Activated CD4-positive, alpha-beta memory T cell treated with anti-CD3 and anti-CD28 coated beads for 36 hours (primary cell): ENCODE measurements at regions not wholly inside any gene's neighbourhood (a gene's known extent, or its start where the extent isn't known, plus 50 kb on each side); places are given as distances from the start of the nearest gene placed in this dataset.

Experiments used
- CTCF ChIA-PET: fragments of 350-600 bp; sonication (Branson Sonifier 250); formaldehyde crosslinking; loops from one replicate; lab custom pipeline; 2021; ENCODE audit warnings: antibody characterized with exemption, inconsistent platforms; lab: Charles Lee
- POLR2A ChIA-PET: fragments of 350-600 bp; sonication (Branson Sonifier 250); formaldehyde crosslinking; loops from one replicate; lab custom pipeline; 2021; ENCODE audit warnings: antibody characterized with exemption; lab: Charles Lee
- DNase-seq: peaks from one replicate; pipeline ENCODE4 v3.0.0-alpha.2; 2020
- H3K27ac Mint-ChIP-seq: one replicate; pipeline ENCODE4 v1.8.0; 2021; ENCODE audit warnings: mixed read lengths
- H3K27me3 Mint-ChIP-seq: one replicate; pipeline ENCODE4 v1.8.0; 2021; ENCODE audit warnings: mixed read lengths
- H3K36me3 Mint-ChIP-seq: one replicate; pipeline ENCODE4 v1.8.0; 2021; ENCODE audit warnings: mixed read lengths
- H3K4me1 Mint-ChIP-seq: one replicate; pipeline ENCODE4 v1.8.0; 2021; ENCODE audit warnings: low read depth, mixed read lengths
- H3K4me3 Mint-ChIP-seq: one replicate; pipeline ENCODE4 v1.8.0; 2021; ENCODE audit warnings: mild to moderate bottlenecking, mixed read lengths
- H3K9me3 Mint-ChIP-seq: one replicate; pipeline ENCODE4 v1.8.0; 2021; ENCODE audit warnings: mixed read lengths
- intact Hi-C: fragments of 100-400 bp; cut with micrococcal nuclease; formaldehyde crosslinking; loops from one replicate; pipeline ENCODE4 v1.15.1; 2023

DNA sequence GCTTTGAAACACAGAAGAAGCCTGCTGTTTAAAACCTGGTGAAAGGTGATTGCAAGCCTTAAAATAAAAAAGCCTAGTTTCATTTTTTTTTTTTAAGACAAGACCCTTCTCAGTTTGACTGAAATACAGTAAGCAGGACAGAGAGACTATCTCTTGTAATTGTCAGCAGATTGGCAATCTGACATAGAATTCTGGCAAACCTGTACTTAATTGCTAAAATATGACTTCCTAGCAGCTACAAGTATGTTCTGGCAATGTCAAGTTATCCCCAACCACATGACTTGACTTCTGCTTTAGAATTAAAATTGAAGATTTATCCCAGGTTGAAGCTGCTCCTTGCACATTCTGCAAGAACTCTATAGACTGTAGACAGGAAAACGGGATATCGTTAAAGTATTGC lies 232.8 kb upstream of the NR2F2 start:
- no peaks in the 10 kb centered on the region for H3K36me3 Mint-ChIP-seq
- intact Hi-C loops = no loop called here

DNA sequence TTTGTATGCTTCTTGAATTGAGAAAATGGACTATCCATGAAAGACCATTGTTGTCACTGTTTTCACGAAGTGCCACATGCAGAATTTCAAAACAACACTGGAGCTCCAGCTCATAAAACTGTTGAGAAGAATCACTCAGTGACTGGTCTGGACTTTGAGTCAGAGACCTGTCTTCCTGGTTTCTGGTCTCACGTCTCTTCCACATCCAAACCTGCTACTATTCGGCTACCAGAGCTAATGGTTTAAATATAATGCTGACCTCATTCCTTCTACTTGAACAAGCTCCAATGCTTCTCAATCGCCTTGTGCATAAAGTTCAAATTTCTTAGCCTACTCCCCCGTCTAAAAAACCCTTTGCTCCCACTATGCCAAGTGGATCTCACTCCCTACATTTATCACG lies 227.9 kb upstream of the NR2F2 start:
- no peaks in the 10 kb centered on the region for H3K36me3 Mint-ChIP-seq
- H3K9me3 Mint-ChIP-seq = no peaks in the 10 kb centered on the region
- POLR2A ChIA-PET = no interaction called here
- intact Hi-C loops = no loop called here
- CTCF ChIA-PET = no interaction called here
- H3K27ac Mint-ChIP-seq = no peak overlapping the region
- peaks cover 2% of the 10 kb centered on the region for H3K27me3 Mint-ChIP-seq
- no peak for DNase-seq
- no peaks in the 10 kb centered on the region for H3K4me1 Mint-ChIP-seq
- no peak overlapping the region for H3K4me3 Mint-ChIP-seq

More for the DNA sequence above, 232.8 kb upstream of the NR2F2 start:
- Mint-ChIP-seq H3K4me1 (no peaks in the 10 kb centered on the region), H3K4me3 (no peak overlapping the region), H3K27me3 (peaks cover 2% of the 10 kb centered on the region), H3K9me3 (no peaks in the 10 kb centered on the region), H3K27ac (no peak overlapping the region)
- ChIA-PET POLR2A (no interaction called here), CTCF (no interaction called here)
- DNase-seq = no peak

DNA sequence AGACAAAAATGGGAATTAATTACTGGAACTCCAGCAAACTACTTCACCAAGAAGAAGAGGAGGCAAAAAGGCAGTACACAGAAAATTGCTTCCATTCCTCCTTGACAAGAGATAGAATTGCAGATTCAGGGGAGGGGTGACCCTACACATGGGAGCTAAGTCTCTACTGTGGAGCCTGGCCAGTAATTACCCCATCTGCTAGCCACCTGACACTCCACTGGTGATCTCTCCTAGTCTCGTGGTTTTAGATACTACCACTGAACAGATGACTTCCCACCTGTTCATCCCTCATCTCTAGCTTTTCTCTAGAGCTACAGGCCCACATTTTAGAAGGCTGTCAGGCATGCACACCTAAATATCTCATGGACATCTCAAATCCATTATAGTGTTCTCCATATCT lies 224.3 kb upstream of the NR2F2 start:
- intact Hi-C loops = no loop called here
- no peaks in the 10 kb centered on the region for H3K9me3 Mint-ChIP-seq
- no peaks in the 10 kb centered on the region for H3K4me1 Mint-ChIP-seq
- no peaks in the 10 kb centered on the region for H3K36me3 Mint-ChIP-seq
- peaks cover 2% of the 10 kb centered on the region for H3K27me3 Mint-ChIP-seq
- CTCF ChIA-PET = no interaction called here
- POLR2A ChIA-PET = no interaction called here
- no peak for DNase-seq
- no peak overlapping the region for H3K4me3 Mint-ChIP-seq
- no peak overlapping the region for H3K27ac Mint-ChIP-seq

DNA sequence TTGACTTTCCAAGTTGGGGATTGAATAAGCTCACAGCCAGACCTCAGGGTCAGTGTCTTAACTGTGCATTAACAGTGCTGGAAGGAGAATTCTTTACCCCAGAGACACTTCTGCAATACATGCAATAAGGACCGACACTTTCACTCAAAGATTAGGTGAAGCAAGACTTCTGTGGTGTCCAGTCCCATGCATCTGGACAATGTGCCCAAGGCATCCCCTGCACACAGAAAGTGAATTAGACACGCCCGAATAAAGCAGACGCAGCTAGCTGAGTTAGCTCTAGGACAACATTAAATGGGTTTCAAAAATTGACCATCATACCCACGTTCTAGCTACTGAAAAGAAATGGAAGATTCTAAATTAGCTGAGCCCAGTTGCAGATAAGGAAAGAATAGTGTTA lies 223.9 kb upstream of the NR2F2 start:
- intact Hi-C loops = no loop called here
- H3K4me3 Mint-ChIP-seq = no peak overlapping the region
- peaks cover under 1% of the 10 kb centered on the region for H3K27me3 Mint-ChIP-seq
- no peaks in the 10 kb centered on the region for H3K4me1 Mint-ChIP-seq
- CTCF ChIA-PET = no interaction called here
- DNase-seq = no peak
- POLR2A ChIA-PET = no interaction called here
- no peaks in the 10 kb centered on the region for H3K36me3 Mint-ChIP-seq
- no peak overlapping the region for H3K27ac Mint-ChIP-seq
- H3K9me3 Mint-ChIP-seq = no peaks in the 10 kb centered on the region

DNA sequence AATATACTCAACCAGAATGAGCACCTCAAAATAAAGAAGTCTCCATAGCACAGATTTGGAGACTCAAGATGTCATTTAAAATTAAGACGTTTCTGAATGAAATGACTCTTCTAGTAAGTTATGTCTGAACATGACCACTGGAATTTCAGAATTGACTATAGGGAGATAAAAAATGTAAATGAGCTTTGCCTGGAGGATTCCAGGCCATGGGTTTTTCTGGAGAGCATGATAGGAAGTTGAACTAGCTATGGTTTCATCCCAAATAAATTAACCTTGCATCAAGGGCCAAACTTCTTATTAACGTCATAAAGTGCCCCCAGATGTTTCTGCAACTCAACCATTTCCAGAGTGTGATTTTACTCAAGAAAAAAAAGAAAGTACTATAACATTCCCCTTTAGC lies 222.6 kb upstream of the NR2F2 start:
- H3K36me3 Mint-ChIP-seq = no peaks in the 10 kb centered on the region
- H3K4me1 Mint-ChIP-seq = no peaks in the 10 kb centered on the region
- CTCF ChIA-PET = no interaction called here
- H3K9me3 Mint-ChIP-seq = no peaks in the 10 kb centered on the region
- no peaks in the 10 kb centered on the region for H3K27me3 Mint-ChIP-seq
- POLR2A ChIA-PET = no interaction called here
- no peak overlapping the region for H3K4me3 Mint-ChIP-seq
- intact Hi-C loops = no loop called here
- no peak for DNase-seq
- no peak overlapping the region for H3K27ac Mint-ChIP-seq

DNA sequence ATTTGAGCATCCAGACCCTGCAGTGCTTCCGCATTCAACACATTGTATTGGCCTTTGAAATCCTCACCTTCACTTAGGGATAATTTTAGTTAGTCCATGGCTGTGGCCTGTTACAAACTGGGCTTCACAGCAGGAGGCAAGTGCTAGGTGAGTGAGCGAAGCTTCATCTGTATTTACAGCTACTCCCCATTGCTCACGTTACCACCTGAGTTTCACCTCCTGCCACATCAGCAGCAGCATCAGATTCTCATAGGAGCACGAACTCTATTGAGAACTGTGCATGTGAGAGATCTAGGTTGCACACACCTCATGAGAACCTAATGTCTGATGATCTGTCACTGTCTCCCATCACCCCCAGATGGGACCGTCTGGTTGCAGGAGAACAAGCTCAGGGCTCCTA lies 222.1 kb upstream of the NR2F2 start:
- Mint-ChIP-seq H3K9me3 (no peaks in the 10 kb centered on the region), H3K36me3 (no peaks in the 10 kb centered on the region), H3K4me3 (no peak overlapping the region), H3K27me3 (no peaks in the 10 kb centered on the region), H3K4me1 (no peaks in the 10 kb centered on the region), H3K27ac (no peak overlapping the region)
- POLR2A ChIA-PET = no interaction called here
- DNase-seq = no peak
- CTCF ChIA-PET = no interaction called here
- intact Hi-C loops = no loop called here

DNA sequence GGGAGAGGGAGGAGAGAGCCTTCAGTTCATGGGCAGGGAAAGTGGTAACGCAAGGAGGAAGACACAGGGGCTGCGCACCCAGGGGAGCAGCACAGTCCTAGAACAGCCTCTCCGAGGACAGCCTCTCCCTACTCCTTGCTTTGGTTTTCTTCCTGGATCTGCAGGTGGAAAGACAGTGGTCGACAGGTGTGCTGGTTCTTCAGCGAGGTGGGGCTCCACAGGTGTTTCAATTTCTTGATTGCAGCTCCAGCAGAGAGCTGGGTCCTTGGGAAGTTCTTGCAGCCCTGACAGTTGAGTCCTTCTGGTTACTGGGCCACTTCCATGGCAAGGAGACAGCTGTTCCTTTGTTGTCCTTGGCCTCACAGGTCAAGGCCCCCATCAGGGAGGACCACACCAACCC lies 220.7 kb upstream of the NR2F2 start:
- Mint-ChIP-seq H3K27ac (no peak overlapping the region), H3K27me3 (no peaks in the 10 kb centered on the region), H3K9me3 (no peaks in the 10 kb centered on the region), H3K36me3 (no peaks in the 10 kb centered on the region), H3K4me3 (no peak overlapping the region), H3K4me1 (no peaks in the 10 kb centered on the region)
- POLR2A ChIA-PET = no interaction called here
- no peak for DNase-seq
- CTCF ChIA-PET = no interaction called here
- intact Hi-C loops = no loop called here

DNA sequence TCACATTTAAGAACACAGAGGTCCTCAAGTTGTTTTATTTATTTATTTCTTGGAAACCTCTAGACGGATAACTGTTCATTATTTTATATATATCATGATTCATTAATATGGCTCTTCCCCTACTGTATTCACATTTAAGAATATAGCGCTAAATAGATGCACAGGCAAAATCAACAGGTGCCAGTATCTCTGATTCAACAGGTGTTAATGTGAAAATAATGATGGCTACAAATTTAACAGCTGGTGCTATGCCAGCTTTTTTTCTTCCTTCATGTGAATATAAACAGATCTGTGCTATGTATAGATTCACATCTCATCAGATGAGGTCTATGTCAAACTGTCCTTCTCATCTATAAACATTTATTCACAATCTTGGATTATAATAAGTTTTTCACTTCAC lies 218.5 kb upstream of the NR2F2 start:
- Mint-ChIP-seq H3K27ac (no peak overlapping the region), H3K27me3 (no peaks in the 10 kb centered on the region), H3K4me1 (no peaks in the 10 kb centered on the region), H3K36me3 (no peaks in the 10 kb centered on the region), H3K4me3 (no peak overlapping the region), H3K9me3 (no peaks in the 10 kb centered on the region)
- intact Hi-C loops = no loop called here
- CTCF ChIA-PET = no interaction called here
- DNase-seq = no peak
- POLR2A ChIA-PET = no interaction called here

DNA sequence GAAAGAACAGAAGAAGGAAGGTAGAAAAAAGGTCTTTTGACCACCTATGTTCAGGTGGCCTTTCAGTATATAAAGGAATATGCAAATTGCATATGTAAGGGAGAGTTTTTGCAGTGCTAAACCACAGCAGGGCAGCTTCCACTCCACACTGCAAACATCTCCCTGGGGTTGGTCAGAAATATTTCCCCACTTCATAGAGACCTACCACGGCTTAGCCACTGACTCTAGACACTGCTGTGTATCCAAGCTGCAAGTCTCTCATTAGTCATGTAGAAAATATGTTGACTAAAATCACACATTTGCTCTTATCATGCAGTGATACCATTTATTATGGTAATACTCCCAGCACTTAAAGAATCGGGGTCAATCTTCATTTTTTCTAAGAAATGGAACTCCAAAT lies 214.9 kb upstream of the NR2F2 start:
- ChIA-PET POLR2A (no interaction called here), CTCF (no interaction called here)
- no peaks in the 10 kb centered on the region for H3K9me3 Mint-ChIP-seq
- no peaks in the 10 kb centered on the region for H3K27me3 Mint-ChIP-seq
- no peak overlapping the region for H3K27ac Mint-ChIP-seq
- H3K4me3 Mint-ChIP-seq = no peak overlapping the region
- intact Hi-C loops = no loop called here
- no peak for DNase-seq
- H3K4me1 Mint-ChIP-seq = no peaks in the 10 kb centered on the region
- H3K36me3 Mint-ChIP-seq = no peaks in the 10 kb centered on the region

DNA sequence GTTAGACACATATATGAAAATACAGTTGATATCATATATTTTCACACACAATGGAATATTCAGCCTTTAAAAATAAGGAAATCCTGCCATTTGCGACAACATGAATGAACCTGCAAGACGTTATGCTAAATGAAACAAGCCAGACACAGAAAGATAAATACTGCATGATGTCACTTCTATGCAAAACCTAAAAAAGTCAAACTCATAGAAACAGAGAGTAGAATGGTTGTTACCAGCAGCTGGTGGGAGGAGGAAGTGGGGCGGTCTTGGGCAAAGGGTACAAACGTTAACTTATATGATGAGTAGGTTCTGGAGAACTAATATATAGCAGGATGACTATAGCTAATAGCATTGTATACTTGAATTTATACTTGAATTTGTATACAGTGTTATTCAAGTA lies 213.2 kb upstream of the NR2F2 start:
- no peaks in the 10 kb centered on the region for H3K27me3 Mint-ChIP-seq
- intact Hi-C loops = no loop called here
- POLR2A ChIA-PET = no interaction called here
- no peaks in the 10 kb centered on the region for H3K9me3 Mint-ChIP-seq
- H3K4me3 Mint-ChIP-seq = no peak overlapping the region
- no peak overlapping the region for H3K27ac Mint-ChIP-seq
- H3K36me3 Mint-ChIP-seq = no peaks in the 10 kb centered on the region
- no peak for DNase-seq
- CTCF ChIA-PET = no interaction called here
- no peaks in the 10 kb centered on the region for H3K4me1 Mint-ChIP-seq

DNA sequence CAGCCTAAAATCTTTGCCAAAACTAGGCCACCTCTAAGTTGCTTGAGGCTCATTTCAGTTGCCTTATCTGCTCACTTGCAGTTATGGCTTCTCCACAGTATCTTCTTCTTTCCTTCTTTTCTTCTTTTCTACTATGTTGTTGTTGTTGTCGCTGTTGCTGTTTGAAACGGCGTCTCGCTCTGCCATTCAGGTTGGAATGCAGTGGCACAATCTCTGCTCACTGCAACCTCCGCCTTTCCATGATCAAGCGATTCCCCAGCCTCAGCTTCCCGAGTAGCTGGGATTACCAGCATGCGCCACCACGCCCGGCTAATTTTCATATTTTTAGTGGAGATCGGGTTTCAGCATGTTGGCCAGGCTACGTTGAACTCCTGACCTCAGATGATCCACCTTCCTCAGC lies 210.8 kb upstream of the NR2F2 start:
- ChIA-PET CTCF (no interaction called here), POLR2A (no interaction called here)
- Mint-ChIP-seq H3K4me1 (no peaks in the 10 kb centered on the region), H3K27me3 (no peaks in the 10 kb centered on the region), H3K27ac (no peak overlapping the region), H3K36me3 (no peaks in the 10 kb centered on the region), H3K4me3 (no peak overlapping the region), H3K9me3 (no peaks in the 10 kb centered on the region)
- intact Hi-C loops = no loop called here
- no peak for DNase-seq

DNA sequence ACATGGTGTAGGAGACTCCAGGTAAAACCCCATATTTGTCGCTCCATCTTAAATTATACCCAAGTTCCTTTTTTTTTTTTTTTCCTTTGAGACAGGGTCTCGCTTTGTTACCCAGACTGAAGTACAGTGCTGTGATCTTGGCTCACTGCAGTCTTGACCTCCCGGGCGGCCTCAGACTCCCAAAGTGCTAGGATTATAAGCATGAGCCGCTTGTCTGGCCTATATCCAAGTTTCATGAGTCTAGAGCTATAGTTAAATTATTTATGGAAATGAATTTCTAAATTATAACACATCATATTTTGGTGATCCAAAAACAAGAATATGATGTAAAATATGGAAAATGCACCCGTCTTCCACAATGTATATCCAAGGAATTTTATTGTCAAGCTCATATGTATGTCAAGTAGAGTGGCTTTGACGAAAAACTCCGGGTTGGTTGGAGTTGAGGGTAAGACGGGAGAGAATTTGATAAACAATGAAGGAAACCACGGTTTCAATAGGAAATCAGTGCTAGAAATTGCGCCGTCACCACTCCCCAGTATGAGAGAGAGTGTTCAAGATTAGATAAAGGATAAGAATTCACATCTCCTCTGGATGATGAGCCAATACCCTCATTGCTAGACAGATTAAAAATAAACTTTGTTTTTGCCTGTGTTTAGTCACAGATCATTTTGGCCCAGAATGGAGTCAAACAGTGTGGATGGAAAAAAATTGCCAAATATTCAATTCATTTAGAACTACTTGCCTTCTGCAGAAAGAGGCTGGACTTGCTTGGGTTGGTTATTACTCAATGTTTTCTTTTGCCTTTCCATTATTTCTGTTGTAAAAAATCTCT lies 209.2 kb upstream of the NR2F2 start:
- Mint-ChIP-seq H3K4me1 (no peaks in the 10 kb centered on the region), H3K27ac (no peak overlapping the region), H3K27me3 (no peaks in the 10 kb centered on the region), H3K36me3 (no peaks in the 10 kb centered on the region), H3K9me3 (no peaks in the 10 kb centered on the region), H3K4me3 (no peak overlapping the region)
- ChIA-PET POLR2A (no interaction called here), CTCF (no interaction called here)
- intact Hi-C loops = no loop called here
- DNase-seq = no peak
